Left ventricle myocardium inferior (tissue), 1 donor: ENCODE measurements at regions not wholly inside any gene's neighbourhood (a gene's known extent, or its start where the extent isn't known, plus 50 kb on each side); places are given as distances from the start of the nearest gene placed in this dataset.

ENCODE experiments used
- DNase-seq: peaks from one replicate; pipeline ENCODE4 v3.0.0-alpha.2; 2020
- H3K27ac ChIP-seq: fragments of 200-600 bp; replicated peaks from 2 replicates; pipeline ENCODE4 v1.8.0; 2021
- H3K27me3 ChIP-seq: fragments of 200-600 bp; 2 replicates; pipeline ENCODE4 v1.8.0; 2021; ENCODE audit warnings: low read depth
- H3K36me3 ChIP-seq: fragments of 200-600 bp; 2 replicates; pipeline ENCODE4 v1.8.0; 2021
- H3K4me1 ChIP-seq: fragments of 200-600 bp; 2 replicates; pipeline ENCODE4 v1.8.0; 2021
- H3K4me3 ChIP-seq: fragments of 200-600 bp; 2 replicates; pipeline ENCODE4 v1.8.0; 2021; ENCODE audit warnings: mild to moderate bottlenecking, moderate library complexity
- H3K9me3 ChIP-seq: fragments of 200-600 bp; replicated peaks from 2 replicates; pipeline ENCODE4 v1.8.0; 2021
- intact Hi-C: fragments of 100-400 bp; cut with micrococcal nuclease; formaldehyde crosslinking; loops from one replicate; pipeline ENCODE4 v1.11.0; 2022
- TF ChIP-seq, protein P1 (sequence below): fragments of 200-600 bp; IDR thresholded peaks from 2 replicates; pipeline ENCODE4 v1.8.0; 2021; ENCODE audit warnings: antibody characterized with exemption, mild to moderate bottlenecking, borderline replicate concordance
- donor health status: DM: no; HTN: yes; CAD: no; lungs with severe emphysema.

DNA sequence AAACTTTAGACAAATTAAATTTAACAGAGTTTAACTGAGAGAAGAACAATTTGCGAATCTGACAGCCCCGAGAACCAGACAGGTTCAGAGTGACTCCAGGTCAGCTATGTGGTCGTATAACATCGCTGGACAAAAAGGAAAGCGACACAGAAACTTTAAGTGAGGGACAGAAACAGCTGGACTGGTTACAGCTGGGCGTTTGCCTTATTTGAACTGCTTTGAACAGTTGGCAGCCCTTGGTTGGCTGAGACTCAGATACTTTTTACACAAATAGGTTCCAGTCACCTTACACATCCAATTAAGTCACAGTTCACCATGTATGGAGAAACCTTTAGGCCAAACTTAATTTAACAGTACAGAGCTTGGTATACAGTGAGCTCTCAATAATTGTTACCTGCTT, 436.9 kb downstream of the GUCY1A2 start:
- no peak overlapping the region for H3K27ac ChIP-seq

DNA sequence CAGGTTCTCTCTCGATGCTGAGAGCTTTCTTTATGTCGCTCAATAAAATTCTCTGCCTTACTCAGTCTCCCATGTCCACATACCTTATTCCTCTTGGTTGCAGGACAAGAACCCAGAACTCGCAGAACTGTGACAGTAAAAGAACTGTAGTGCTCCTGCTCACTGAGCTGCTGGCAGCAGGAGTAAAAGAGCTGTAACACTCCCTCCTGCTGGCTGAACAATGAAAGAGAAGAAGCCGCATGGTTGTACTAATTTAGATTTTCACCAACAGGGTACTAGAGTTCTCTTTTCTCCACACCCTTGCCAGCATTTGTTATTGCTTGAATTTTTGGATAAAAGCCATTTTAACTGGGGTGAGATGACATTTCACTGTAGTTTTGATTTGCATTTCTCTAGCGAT, 433.2 kb downstream of the GUCY1A2 start:
- DNase-seq = no peak
- Histone ChIP-seq H3K4me1 (no peaks in the 10 kb centered on the region), H3K27me3 (no peaks in the 10 kb centered on the region), H3K36me3 (no peaks in the 10 kb centered on the region), H3K4me3 (no peak overlapping the region), H3K27ac (no peak overlapping the region), H3K9me3 (peaks cover 16% of the 10 kb centered on the region)
- TF ChIP-seq, protein P1, sequence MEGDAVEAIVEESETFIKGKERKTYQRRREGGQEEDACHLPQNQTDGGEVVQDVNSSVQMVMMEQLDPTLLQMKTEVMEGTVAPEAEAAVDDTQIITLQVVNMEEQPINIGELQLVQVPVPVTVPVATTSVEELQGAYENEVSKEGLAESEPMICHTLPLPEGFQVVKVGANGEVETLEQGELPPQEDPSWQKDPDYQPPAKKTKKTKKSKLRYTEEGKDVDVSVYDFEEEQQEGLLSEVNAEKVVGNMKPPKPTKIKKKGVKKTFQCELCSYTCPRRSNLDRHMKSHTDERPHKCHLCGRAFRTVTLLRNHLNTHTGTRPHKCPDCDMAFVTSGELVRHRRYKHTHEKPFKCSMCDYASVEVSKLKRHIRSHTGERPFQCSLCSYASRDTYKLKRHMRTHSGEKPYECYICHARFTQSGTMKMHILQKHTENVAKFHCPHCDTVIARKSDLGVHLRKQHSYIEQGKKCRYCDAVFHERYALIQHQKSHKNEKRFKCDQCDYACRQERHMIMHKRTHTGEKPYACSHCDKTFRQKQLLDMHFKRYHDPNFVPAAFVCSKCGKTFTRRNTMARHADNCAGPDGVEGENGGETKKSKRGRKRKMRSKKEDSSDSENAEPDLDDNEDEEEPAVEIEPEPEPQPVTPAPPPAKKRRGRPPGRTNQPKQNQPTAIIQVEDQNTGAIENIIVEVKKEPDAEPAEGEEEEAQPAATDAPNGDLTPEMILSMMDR = no peak
- intact Hi-C loops = no loop called here

More for the DNA sequence above, 436.9 kb downstream of the GUCY1A2 start:
- DNase-seq = no peak
- Histone ChIP-seq H3K4me3 (no peak overlapping the region), H3K36me3 (no peaks in the 10 kb centered on the region), H3K4me1 (no peaks in the 10 kb centered on the region), H3K27me3 (no peaks in the 10 kb centered on the region), H3K9me3 (peaks cover 29% of the 10 kb centered on the region)
- TF ChIP-seq, protein P1 = no peak
- intact Hi-C loops = no loop called here

GRCh38 chr11:106594751-106595351, 423.4 kb downstream of the GUCY1A2 start:
- DNase-seq = no peak
- TF ChIP-seq, protein P1 = no peak
- intact Hi-C loops = no loop called here

GRCh38 chr11:106601684-106602297, 416.5 kb downstream of the GUCY1A2 start:
- Histone ChIP-seq H3K27me3 (no peaks in the 10 kb centered on the region), H3K27ac (no peak overlapping the region), H3K4me1 (no peaks in the 10 kb centered on the region), H3K4me3 (no peak overlapping the region), H3K36me3 (no peaks in the 10 kb centered on the region), H3K9me3 (peaks cover 4% of the 10 kb centered on the region)
- no peak for DNase-seq
- intact Hi-C loops = no loop called here
- TF ChIP-seq, protein P1 = no peak

More at GRCh38 chr11:106594751-106595351, 423.4 kb downstream of the GUCY1A2 start:
- no peaks in the 10 kb centered on the region for H3K27me3 ChIP-seq
- peaks cover 4% of the 10 kb centered on the region for H3K9me3 ChIP-seq
- H3K36me3 ChIP-seq = no peaks in the 10 kb centered on the region
- no peak overlapping the region for H3K27ac ChIP-seq
- no peak overlapping the region for H3K4me3 ChIP-seq
- no peaks in the 10 kb centered on the region for H3K4me1 ChIP-seq

DNA sequence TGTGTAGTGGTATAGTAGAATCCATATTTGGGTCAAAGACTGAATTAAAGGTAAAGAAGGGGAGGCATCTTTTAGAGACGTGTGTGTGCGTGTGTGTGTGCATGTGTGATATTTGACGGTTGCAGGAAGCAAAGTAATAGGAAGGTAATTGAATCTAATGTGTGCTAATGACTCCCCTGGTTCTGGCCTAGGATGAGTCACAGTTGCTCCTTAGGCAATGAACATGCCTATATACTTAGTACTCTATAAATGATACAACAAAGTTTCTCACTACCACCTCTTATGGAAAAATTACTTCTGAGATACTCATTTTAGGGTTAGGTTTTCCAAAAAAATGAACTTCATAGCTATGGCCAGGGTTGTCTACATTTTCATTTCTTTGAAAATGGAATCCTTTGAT, 409.6 kb downstream of the GUCY1A2 start:
- H3K36me3 ChIP-seq = no peaks in the 10 kb centered on the region
- TF ChIP-seq, protein P1 = no peak
- no peaks in the 10 kb centered on the region for H3K27me3 ChIP-seq
- intact Hi-C loops = no loop called here
- no peaks in the 10 kb centered on the region for H3K4me1 ChIP-seq
- H3K4me3 ChIP-seq = no peak overlapping the region
- DNase-seq = no peak
- H3K27ac ChIP-seq = no peak overlapping the region
- H3K9me3 ChIP-seq = no peaks in the 10 kb centered on the region
